ENCODE measurements at regions not wholly inside any gene's neighbourhood (a gene's known extent, or its start where the extent isn't known, plus 50 kb on each side); places are given as distances from the start of the nearest gene placed in this dataset.
"Not testable (repeated sequence)": the region's sequence is repeated elsewhere in the genome, so short reads cannot be mapped to it uniquely, and the experiment has no call there.

GRCh38 chr15:92725171-92725570 lies 69.6 kb upstream of the FAM174B start:
- intact Hi-C loops (cut with DNase I): no loop called here
- Histone ChIP-seq H3K9me3 (ENCODE audit: control insufficient read depth, low read length) (no peaks in the 10 kb centered on the region), H3K27ac (ENCODE audit: low read length) (no peak overlapping the region), H3K4me3 (ENCODE audit: low read length) (no peak overlapping the region), H3K27me3 (ENCODE audit: control insufficient read depth, insufficient read depth) (no peaks in the 10 kb centered on the region), H3K4me1 (ENCODE audit: control insufficient read depth, insufficient read depth, low read length) (no peaks in the 10 kb centered on the region)
- DNase-seq (no peak), ATAC-seq (no peak)
- 93% methylated on average over 2 of the region's 2 CpGs for WGBS

GRCh38 chr15:92728266-92728665 lies 72.7 kb upstream of the FAM174B start:
- WGBS: 88% methylated on average over 4 of the region's 4 CpGs

GRCh38 chr15:92733090-92733933 lies 77.7 kb upstream of the FAM174B start:
- DNase-seq (no peak), ATAC-seq (no peak)
- Histone ChIP-seq H3K27ac (ENCODE audit: low read length) (peak overlapping the region; percentile 99), H3K4me3 (ENCODE audit: low read length) (peak overlapping the region; percentile 67), H3K9me3 (ENCODE audit: control insufficient read depth, low read length) (no peaks in the 10 kb centered on the region), H3K27me3 (ENCODE audit: control insufficient read depth, insufficient read depth) (no peaks in the 10 kb centered on the region), H3K4me1 (ENCODE audit: control insufficient read depth, insufficient read depth, low read length) (peaks cover 1% of the 10 kb centered on the region)
- intact Hi-C loops (cut with DNase I): no loop called here
- WGBS: 64% methylated on average over 12 of the region's 12 CpGs

More at GRCh38 chr15:92728266-92728665, 72.7 kb upstream of the FAM174B start:
- ATAC-seq (no peak), DNase-seq (no peak)
- Histone ChIP-seq H3K9me3 (ENCODE audit: control insufficient read depth, low read length) (no peaks in the 10 kb centered on the region), H3K4me1 (ENCODE audit: control insufficient read depth, insufficient read depth, low read length) (no peaks in the 10 kb centered on the region), H3K27ac (ENCODE audit: low read length) (no peak overlapping the region), H3K4me3 (ENCODE audit: low read length) (no peak overlapping the region), H3K27me3 (ENCODE audit: control insufficient read depth, insufficient read depth) (no peaks in the 10 kb centered on the region)
- intact Hi-C loops (cut with DNase I): no loop called here

- Histone ChIP-seq H3K27ac (ENCODE audit: low read length) (peak overlapping the region; percentile 99), H3K27me3 (ENCODE audit: control insufficient read depth, insufficient read depth) (no peaks in the 10 kb centered on the region), H3K9me3 (ENCODE audit: control insufficient read depth, low read length) (no peaks in the 10 kb centered on the region), H3K4me1 (ENCODE audit: control insufficient read depth, insufficient read depth, low read length) (peaks cover 1% of the 10 kb centered on the region), H3K4me3 (ENCODE audit: low read length) (peak overlapping the region; percentile 67)
- intact Hi-C loops (cut with DNase I): no loop called here
- DNase-seq (peak; percentile 27 to 71 (median 71)), ATAC-seq (peak; percentile 76 to 85)
- 11% methylated on average over 33 of the region's 33 CpGs for WGBS
Observed at GRCh38 chr15:92733934-92734521, 78.5 kb upstream of the FAM174B start.

- H3K27ac ChIP-seq (ENCODE audit: low read length); H3K4me1 ChIP-seq (ENCODE audit: control insufficient read depth, insufficient read depth, low read length); intact Hi-C loops (cut with DNase I); DNase-seq; H3K27me3 ChIP-seq (ENCODE audit: control insufficient read depth, insufficient read depth); H3K9me3 ChIP-seq (ENCODE audit: control insufficient read depth, low read length); ATAC-seq; H3K4me3 ChIP-seq (ENCODE audit: low read length): not testable (repeated sequence)
- 98% methylated on average over 4 of the region's 4 CpGs for WGBS
Observed at GRCh38 chr15:92739246-92739645, 83.7 kb upstream of the FAM174B start.

GRCh38 chr15:92745845-92746271 lies 90.3 kb upstream of the FAM174B start:
- WGBS: 81% methylated on average over 4 of the region's 4 CpGs
- no peak for ATAC-seq

GRCh38 chr15:92747047-92747446 lies 91.5 kb upstream of the FAM174B start:
- H3K4me1 ChIP-seq (ENCODE audit: control insufficient read depth, insufficient read depth, low read length): no peaks in the 10 kb centered on the region
- intact Hi-C loops (cut with DNase I): no loop called here
- H3K9me3 ChIP-seq (ENCODE audit: control insufficient read depth, low read length): no peaks in the 10 kb centered on the region
- no peaks in the 10 kb centered on the region for H3K27me3 ChIP-seq (ENCODE audit: control insufficient read depth, insufficient read depth)
- no peak overlapping the region for H3K4me3 ChIP-seq (ENCODE audit: low read length)
- ATAC-seq (no peak), DNase-seq (no peak)
- H3K27ac ChIP-seq (ENCODE audit: low read length): no peak overlapping the region
- WGBS: 90% methylated on average over 3 of the region's 3 CpGs

More at GRCh38 chr15:92745845-92746271, 90.3 kb upstream of the FAM174B start:
- H3K4me1 ChIP-seq (ENCODE audit: control insufficient read depth, insufficient read depth, low read length): no peaks in the 10 kb centered on the region
- H3K4me3 ChIP-seq (ENCODE audit: low read length): no peak overlapping the region
- no peak for DNase-seq
- intact Hi-C loops (cut with DNase I): no loop called here
- H3K27me3 ChIP-seq (ENCODE audit: control insufficient read depth, insufficient read depth): no peaks in the 10 kb centered on the region
- no peak overlapping the region for H3K27ac ChIP-seq (ENCODE audit: low read length)
- H3K9me3 ChIP-seq (ENCODE audit: control insufficient read depth, low read length): no peaks in the 10 kb centered on the region

GRCh38 chr15:92749216-92749615 lies 93.6 kb upstream of the FAM174B start:
- Histone ChIP-seq H3K4me3 (ENCODE audit: low read length) (no peak overlapping the region), H3K9me3 (ENCODE audit: control insufficient read depth, low read length) (no peaks in the 10 kb centered on the region), H3K27me3 (ENCODE audit: control insufficient read depth, insufficient read depth) (no peaks in the 10 kb centered on the region), H3K4me1 (ENCODE audit: control insufficient read depth, insufficient read depth, low read length) (no peaks in the 10 kb centered on the region), H3K27ac (ENCODE audit: low read length) (no peak overlapping the region)
- no peak for ATAC-seq
- 69% methylated on average over 4 of the region's 4 CpGs for WGBS
- no peak for DNase-seq
- intact Hi-C loops (cut with DNase I): no loop called here

GRCh38 chr15:92749946-92750345 lies 94.4 kb upstream of the FAM174B start:
- no peaks in the 10 kb centered on the region for H3K9me3 ChIP-seq (ENCODE audit: control insufficient read depth, low read length)
- ATAC-seq (no peak), DNase-seq (no peak)
- intact Hi-C loops (cut with DNase I): no loop called here
- no peaks in the 10 kb centered on the region for H3K27me3 ChIP-seq (ENCODE audit: control insufficient read depth, insufficient read depth)
- H3K27ac ChIP-seq (ENCODE audit: low read length): no peak overlapping the region
- WGBS: 78% methylated on average over 4 of the region's 4 CpGs
- no peaks in the 10 kb centered on the region for H3K4me1 ChIP-seq (ENCODE audit: control insufficient read depth, insufficient read depth, low read length)
- no peak overlapping the region for H3K4me3 ChIP-seq (ENCODE audit: low read length)

GRCh38 chr15:92751528-92751927 lies 96.0 kb upstream of the FAM174B start:
- intact Hi-C loops (cut with DNase I): no loop called here
- ATAC-seq: no peak

GRCh38 chr15:92753591-92753990 lies 98.0 kb upstream of the FAM174B start:
- no peak for ATAC-seq
- Histone ChIP-seq H3K9me3 (ENCODE audit: control insufficient read depth, low read length) (no peaks in the 10 kb centered on the region), H3K27me3 (ENCODE audit: control insufficient read depth, insufficient read depth) (no peaks in the 10 kb centered on the region), H3K4me1 (ENCODE audit: control insufficient read depth, insufficient read depth, low read length) (no peaks in the 10 kb centered on the region), H3K4me3 (ENCODE audit: low read length) (no peak overlapping the region), H3K27ac (ENCODE audit: low read length) (no peak overlapping the region)
- no peak for DNase-seq
- intact Hi-C loops (cut with DNase I): no loop called here
- WGBS: 77% methylated on average over 3 of the region's 3 CpGs

More at GRCh38 chr15:92751528-92751927, 96.0 kb upstream of the FAM174B start:
- 93% methylated on average over 3 of the region's 3 CpGs for WGBS
- no peak overlapping the region for H3K27ac ChIP-seq (ENCODE audit: low read length)
- no peaks in the 10 kb centered on the region for H3K27me3 ChIP-seq (ENCODE audit: control insufficient read depth, insufficient read depth)
- H3K4me3 ChIP-seq (ENCODE audit: low read length): no peak overlapping the region
- H3K9me3 ChIP-seq (ENCODE audit: control insufficient read depth, low read length): no peaks in the 10 kb centered on the region
- H3K4me1 ChIP-seq (ENCODE audit: control insufficient read depth, insufficient read depth, low read length): no peaks in the 10 kb centered on the region
- no peak for DNase-seq
